Endothelial cell of umbilical vein (primary cell): ENCODE measurements at regions not wholly inside any gene's neighbourhood (a gene's known extent, or its start where the extent isn't known, plus 50 kb on each side); places are given as distances from the start of the nearest gene placed in this dataset.
A peak's percentile ranks its signal among the peaks of the same experiment; 100 is the strongest.

Experiments
- BruUV-seq: library from RNA; stranded (reverse); fragments of 400-500 nt; replicated peaks from 2 replicates; lab custom pipeline; 2021; lab: Mats Ljungman, UMichigan
- CTCF ChIA-PET: fragments of 300-600, 350-600 bp; sonication (Branson Sonifier 250); formaldehyde crosslinking; loops from one replicate; lab custom pipeline; 2021; ENCODE audit warnings: antibody characterized with exemption, inconsistent platforms; lab: Charles Lee
- POLR2A ChIA-PET: fragments of 300-600, 350-600 bp; sonication (Branson Sonifier 250); formaldehyde crosslinking; loops from one replicate; lab custom pipeline; 2021; ENCODE audit warnings: antibody characterized with exemption, inconsistent platforms; lab: Charles Lee
- DNase-seq: peaks from one replicate; pipeline ENCODE4 v3.0.0-alpha.2; 2011; ENCODE audit warnings: low read depth, low spot score
- FAIRE-seq: peaks from 2 replicates; lab custom pipeline; 2011; peaks lifted over from hg19 to GRCh38; lab: Jason Lieb, UNC
- H2AFZ ChIP-seq: 2 replicates; pipeline ENCODE4 v1.6.0; 2012; ENCODE audit warnings: low read depth, low read length, control low read depth, inconsistent platforms
- H3K27ac ChIP-seq: 2 replicates; pipeline ENCODE4 v1.5.1; 2011; ENCODE audit warnings: low read depth, mild to moderate bottlenecking, control low read depth, low read length, moderate library complexity; ENCODE audit not compliant: insufficient read depth
- H3K27me3 ChIP-seq, 2 experiments: 2 replicates each; pipeline versions ENCODE4 v1.6.0 to v1.6.1; 2011; ENCODE audit warnings: low read length in 2 of 2, mixed read lengths in 1 of 2; ENCODE audit not compliant: control insufficient read depth in 2 of 2, insufficient read depth in 2 of 2
- H3K36me3 ChIP-seq, 2 experiments: 2 replicates in 1 of 2; 3 replicates in 1 of 2; pipeline ENCODE4 v1.5.1; 2011; ENCODE audit warnings: low read length in 2 of 2, mild to moderate bottlenecking in 1 of 2, moderate library complexity in 1 of 2; ENCODE audit not compliant: control insufficient read depth in 2 of 2, insufficient read depth in 2 of 2; ENCODE audit errors: extremely low read depth in 1 of 2
- H3K4me1 ChIP-seq: 3 replicates; pipeline ENCODE4 v1.5.1; 2011; ENCODE audit warnings: mild to moderate bottlenecking, low read length; ENCODE audit not compliant: control insufficient read depth, insufficient read depth; ENCODE audit errors: extremely low read depth
- H3K4me2 ChIP-seq: 2 replicates; pipeline ENCODE4 v1.6.1; 2011; ENCODE audit warnings: low read length, control low read depth, mixed read lengths; ENCODE audit not compliant: insufficient read depth
- H3K4me3 ChIP-seq, 3 experiments: fragments of 200-600 bp in 1 of 3; sonication (generic), shearing (Covaris generic) in 1 of 3; replicated peaks in 1 of 3; 2 replicates each; pipeline ENCODE4 v1.5.1; 2011 to 2016; ENCODE audit warnings: control low read depth in 3 of 3, low read length in 3 of 3, mild to moderate bottlenecking in 2 of 3, inconsistent platforms in 1 of 3, low read depth in 1 of 3, moderate library complexity in 1 of 3; ENCODE audit not compliant: insufficient read depth in 1 of 3
- H3K79me2 ChIP-seq: 2 replicates; pipeline ENCODE4 v1.6.0; 2012; ENCODE audit warnings: low read length, inconsistent platforms; ENCODE audit not compliant: control insufficient read depth, insufficient read depth
- H3K9ac ChIP-seq: replicated peaks from 2 replicates; pipeline ENCODE3; 2011; ENCODE audit warnings: low read length, control low read depth; ENCODE audit not compliant: insufficient read depth; ENCODE audit errors: extremely low read depth
- H3K9me1 ChIP-seq: replicated peaks from 3 replicates; pipeline ENCODE4 v1.6.0; 2011; ENCODE audit warnings: mild to moderate bottlenecking, low read length; ENCODE audit not compliant: control insufficient read depth, insufficient read depth; ENCODE audit errors: extremely low read depth
- H3K9me3 ChIP-seq: replicated peaks from 2 replicates; pipeline ENCODE4 v1.5.1; 2012; ENCODE audit warnings: low read length, inconsistent platforms; ENCODE audit not compliant: control insufficient read depth, insufficient read depth
- H4K20me1 ChIP-seq: replicated peaks from 2 replicates; pipeline ENCODE3; 2011; ENCODE audit warnings: mild to moderate bottlenecking, low read length; ENCODE audit not compliant: control insufficient read depth, insufficient read depth; ENCODE audit errors: extremely low read depth
- CTCF ChIP-seq, 2 donors: IDR thresholded peaks; 1 replicate in 1 of 2; 2 replicates in 1 of 2; pipeline ENCODE4 v1.5.1; 2011; ENCODE audit warnings: low read length in 2 of 2, mild to moderate bottlenecking in 2 of 2, moderate library complexity in 2 of 2, control low read depth in 1 of 2, inconsistent platforms in 1 of 2, low read depth in 1 of 2; ENCODE audit not compliant: insufficient read depth in 1 of 2; ENCODE audit errors: extremely low read depth in 1 of 2
- EZH2 ChIP-seq: IDR thresholded peaks from 2 replicates; pipeline ENCODE4 v1.6.1; 2012; ENCODE audit warnings: borderline replicate concordance, low read depth, mild to moderate bottlenecking, moderate library complexity, low read length, inconsistent platforms; ENCODE audit not compliant: severe bottlenecking
- FOS ChIP-seq: IDR thresholded peaks from 2 replicates; pipeline ENCODE4 v1.6.1; 2011; ENCODE audit warnings: mild to moderate bottlenecking, low read length, moderate library complexity, borderline replicate concordance; ENCODE audit not compliant: insufficient read depth
- JUN ChIP-seq: IDR thresholded peaks from 2 replicates; pipeline ENCODE4 v1.6.1; 2011; ENCODE audit warnings: borderline replicate concordance, low read depth; ENCODE audit not compliant: insufficient read length, insufficient read depth
- MYC ChIP-seq: IDR thresholded peaks from one replicate; pipeline ENCODE4 v1.6.1; 2011; ENCODE audit warnings: mild to moderate bottlenecking, low read depth, low read length
- POLR2AphosphoS5 ChIP-seq: IDR thresholded peaks from 2 replicates; pipeline ENCODE4 v1.6.1; 2012; ENCODE audit warnings: low read depth, mild to moderate bottlenecking, control low read depth, low read length, moderate library complexity; ENCODE audit not compliant: insufficient read depth
- dilution Hi-C: fragments of 300-500 bp; cut with MboI; formaldehyde crosslinking; loops from one replicate; pipeline ENCODE4 v1.15.0; 2019; ENCODE audit warnings: low sequenced_read_pairs; ENCODE audit not compliant: extremely low pct_ligation_motif_present
- intact Hi-C: fragments of 100-400 bp; cut with micrococcal nuclease; formaldehyde crosslinking; loops from one replicate; pipeline ENCODE4 v1.10.0; 2022

DNA sequence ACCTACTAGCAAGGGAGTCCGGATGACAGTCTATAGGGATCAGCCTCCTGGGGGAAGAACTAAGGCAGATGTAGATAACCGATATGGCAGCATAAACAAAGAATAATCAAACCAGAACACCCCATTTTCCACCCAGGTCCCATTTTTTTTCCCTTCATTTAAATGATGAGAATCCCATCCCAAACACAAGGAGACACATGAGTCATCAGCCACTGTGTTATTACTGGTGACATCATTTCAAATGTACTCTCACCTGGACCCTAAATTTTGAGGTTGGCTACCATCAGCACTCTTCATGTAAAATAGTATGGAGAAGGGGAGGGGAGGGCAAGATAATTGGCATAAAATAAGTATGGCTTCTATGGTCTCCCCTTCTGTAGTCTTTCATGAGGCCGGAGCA is 108.9 kb upstream of the GUCA2B start:
- intact Hi-C loops (no loop called here), dilution Hi-C loops (no loop called here)
- Histone ChIP-seq H3K79me2 (no peaks in the 10 kb centered on the region), H3K9me3 (no peaks in the 10 kb centered on the region), H3K9ac (no peak overlapping the region), H3K36me3 (no peaks in the 10 kb centered on the region), H3K4me3 (no peak overlapping the region), H3K27ac (no peak overlapping the region), H3K27me3 (peaks cover 2 to 9% of the 10 kb centered on the region in 2 experiments), H3K4me2 (no peak overlapping the region), H3K4me1 (no peaks in the 10 kb centered on the region), H2AFZ (no peak overlapping the region), H4K20me1 (no peaks in the 10 kb centered on the region), H3K9me1 (no peaks in the 10 kb centered on the region)
- CTCF ChIA-PET = no interaction called here
- FAIRE-seq (no peak), DNase-seq (no peak)
- peak; percentile 31 for TF ChIP-seq JUN
- TF ChIP-seq MYC = no peak
- no peak for TF ChIP-seq POLR2AphosphoS5
- no peak for TF ChIP-seq EZH2
- TF ChIP-seq CTCF (IDR thresholded peaks at IDR 0.05; ENCODE audit: extremely low read depth in 1 of 2, insufficient read depth in 1 of 2, low read depth in 1 of 2, low read length in 2 of 2) = no peak
- TF ChIP-seq FOS = no peak
- POLR2A ChIA-PET = no interaction called here
- no TSS peak for BruUV-seq

- no peaks in the 10 kb centered on the region for H3K79me2 ChIP-seq
- H3K36me3 ChIP-seq = no peaks in the 10 kb centered on the region
- no TSS peak for BruUV-seq
- ChIA-PET CTCF (no interaction called here), POLR2A (no interaction called here)
- H3K4me2 ChIP-seq = no peak overlapping the region
- intact Hi-C loops = no loop called here
- H3K27ac ChIP-seq = no peak overlapping the region
- no peak overlapping the region for H2AFZ ChIP-seq
- no peaks in the 10 kb centered on the region for H4K20me1 ChIP-seq
- dilution Hi-C loops = no loop called here
- H3K4me1 ChIP-seq = no peaks in the 10 kb centered on the region
- peaks cover 2 to 6% of the 10 kb centered on the region in 2 experiments for H3K27me3 ChIP-seq
- DNase-seq (no peak), FAIRE-seq (no peak)
- H3K9me3 ChIP-seq = no peaks in the 10 kb centered on the region
- H3K9me1 ChIP-seq = no peaks in the 10 kb centered on the region
- TF ChIP-seq EZH2 = no peak
- no peak for TF ChIP-seq FOS
- no peak for TF ChIP-seq JUN
- TF ChIP-seq MYC = no peak
- no peak overlapping the region for H3K9ac ChIP-seq
- H3K4me3 ChIP-seq = no peak overlapping the region
Measured at GRCh38 chr1:42043811-42044210, 109.4 kb upstream of the GUCA2B start.
